K562 (cell line): ENCODE measurements at regions not wholly inside any gene's neighbourhood (a gene's known extent, or its start where the extent isn't known, plus 50 kb on each side); places are given as distances from the start of the nearest gene placed in this dataset.

Experiments
- CBX8 ChIP-seq: fragments of 200-600 bp; sonication (generic); IDR thresholded peaks from 2 replicates; pipeline ENCODE4 v1.6.1; 2012; ENCODE audit warnings: borderline replicate concordance, mixed run types, low read depth, mild to moderate bottlenecking, moderate library complexity, mixed read lengths, low read length, control low read depth, inconsistent platforms; ENCODE audit not compliant: poor library complexity, severe bottlenecking; ENCODE audit errors: extremely low read depth
- PCBP2 ChIP-seq: fragments of 200-400 bp; formaldehyde crosslinking; IDR thresholded peaks from 2 replicates; pipeline ENCODE4 v1.6.1; 2018; ENCODE audit warnings: low read length, low read depth, mild to moderate bottlenecking, moderate library complexity; ENCODE audit not compliant: poor library complexity, severe bottlenecking
- RAD21 ChIP-seq, 2 experiments: fragments of 250-450 bp in 1 of 2; fragments of 450-650 bp in 1 of 2; sonication (Bioruptor Pico) in 1 of 2; formaldehyde crosslinking in 1 of 2; IDR thresholded peaks in 1 of 2; conservative IDR thresholded peaks in 1 of 2; 2 replicates each; pipeline versions ENCODE4 v1.4.0 to v1.8.0; 2020 to 2022; ENCODE audit warnings: mild to moderate bottlenecking in 2 of 2, moderate library complexity in 1 of 2
- SFPQ ChIP-seq: fragments of 200-400 bp; formaldehyde crosslinking; IDR thresholded peaks from 2 replicates; pipeline ENCODE4 v1.6.1; 2017; ENCODE audit warnings: mild to moderate bottlenecking, low read depth, low read length, moderate library complexity
- ZNF583 ChIP-seq: fragments of 250-450 bp; sonication (Bioruptor Pico); IDR thresholded peaks from 2 replicates; pipeline ENCODE4 v1.4.0; 2020
- ZZZ3 ChIP-seq: fragments of 450-650 bp; IDR thresholded peaks from 2 replicates; pipeline ENCODE4 v1.6.1; 2016; ENCODE audit warnings: antibody characterized with exemption, mild to moderate bottlenecking, moderate library complexity

GRCh38 chr9:102474357-102474756, 520.8 kb upstream of the CYLC2 start:
- TF ChIP-seq CBX8, result no peak
- TF ChIP-seq ZNF583 (CRISPR knock-in tag), result no peak
- no peak for TF ChIP-seq RAD21 (CRISPR knock-in tag; conservative IDR thresholded peaks at IDR 0.05 in 1 of 2, IDR thresholded peaks at IDR 0.05 in 1 of 2)
- no peak for TF ChIP-seq ZZZ3
- no peak for TF ChIP-seq SFPQ
- TF ChIP-seq PCBP2, result no peak
